Muscle of leg (tissue), 3 donors: ENCODE measurements at regions not wholly inside any gene's neighbourhood (a gene's known extent, or its start where the extent isn't known, plus 50 kb on each side); places are given as distances from the start of the nearest gene placed in this dataset.

Experiments used
- DNase-seq: peaks from one replicate; pipeline ENCODE4 v3.0.0; 2013
- H3K27ac ChIP-seq: one replicate; pipeline ENCODE4 v1.5.1; 2013; ENCODE audit warnings: mild to moderate bottlenecking, low read length, control low read depth
- H3K27me3 ChIP-seq: one replicate; pipeline ENCODE4 v1.6.1; 2013; ENCODE audit warnings: low read length; ENCODE audit not compliant: control insufficient read depth, insufficient read depth
- H3K36me3 ChIP-seq: one replicate; pipeline ENCODE4 v1.6.1; 2013; ENCODE audit warnings: low read length; ENCODE audit not compliant: control insufficient read depth, insufficient read depth
- H3K4me1 ChIP-seq: one replicate; pipeline ENCODE4 v1.6.1; 2013; ENCODE audit warnings: low read length; ENCODE audit not compliant: control insufficient read depth, insufficient read depth
- H3K4me3 ChIP-seq: one replicate; pipeline ENCODE4 v1.5.1; 2013; ENCODE audit warnings: low read length, control low read depth
- H3K9me3 ChIP-seq: replicated peaks from 2 replicates; pipeline ENCODE4 v1.6.1; 2013; ENCODE audit warnings: low read depth, low read length; ENCODE audit not compliant: control insufficient read depth
- WGBS: methylation state at CpG from one replicate; pipeline ENCODE4 v1.1.5; 2013; ENCODE audit warnings: missing lambda C conversion rate; ENCODE audit not compliant: insufficient coverage; 5-methylcytosine and 5-hydroxymethylcytosine counted together

DNA sequence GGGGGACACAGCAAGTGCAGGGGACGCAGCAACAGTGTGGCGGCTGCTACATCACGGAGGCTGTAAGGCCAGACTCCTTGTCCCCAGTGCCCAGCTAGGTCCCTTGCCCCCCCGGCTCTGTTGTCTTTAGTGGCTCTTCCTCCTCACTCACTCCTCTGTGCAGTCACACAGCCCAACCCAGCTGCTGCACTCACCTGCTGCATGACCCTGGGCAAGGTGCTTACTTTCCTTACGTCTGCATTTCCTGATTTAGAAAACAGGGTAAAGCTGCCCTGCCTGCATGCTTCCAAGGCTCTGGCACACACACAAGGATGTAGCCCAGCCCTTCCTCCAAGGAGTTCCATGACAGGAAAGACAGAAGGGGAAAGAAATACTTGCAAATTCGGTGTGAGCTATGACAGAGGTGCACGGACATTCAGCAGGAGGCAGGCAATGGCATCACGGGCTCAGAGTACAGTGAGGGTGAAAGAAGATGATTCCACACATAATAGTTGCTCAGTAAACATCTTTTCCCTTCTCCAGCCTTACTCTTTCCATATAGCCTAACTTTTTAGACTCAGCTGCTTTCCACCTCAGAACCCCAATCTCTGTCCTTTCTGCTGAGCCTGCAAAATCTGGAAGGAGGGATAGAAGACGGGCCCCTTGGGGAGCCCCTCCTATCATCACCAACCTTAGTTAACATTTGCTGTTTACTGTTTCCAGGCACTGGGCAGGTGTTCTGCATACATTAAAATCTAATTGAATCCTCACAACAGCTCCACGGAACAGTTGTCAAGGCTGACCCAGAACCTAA, 150.9 kb downstream of the MRM1 start:
- Histone ChIP-seq H3K9me3 (no peaks in the 10 kb centered on the region), H3K27me3 (peaks cover 4% of the 10 kb centered on the region), H3K4me3 (no peak overlapping the region), H3K27ac (no peak overlapping the region), H3K36me3 (no peaks in the 10 kb centered on the region), H3K4me1 (no peaks in the 10 kb centered on the region)
- DNase-seq, result no peak
- 81% methylated on average over 5 of the region's 10 CpGs for WGBS

- peaks cover 2% of the 10 kb centered on the region for H3K27me3 ChIP-seq
These were observed 154.2 kb downstream of the MRM1 start for GRCh38 chr17:36755586-36755985.

DNA sequence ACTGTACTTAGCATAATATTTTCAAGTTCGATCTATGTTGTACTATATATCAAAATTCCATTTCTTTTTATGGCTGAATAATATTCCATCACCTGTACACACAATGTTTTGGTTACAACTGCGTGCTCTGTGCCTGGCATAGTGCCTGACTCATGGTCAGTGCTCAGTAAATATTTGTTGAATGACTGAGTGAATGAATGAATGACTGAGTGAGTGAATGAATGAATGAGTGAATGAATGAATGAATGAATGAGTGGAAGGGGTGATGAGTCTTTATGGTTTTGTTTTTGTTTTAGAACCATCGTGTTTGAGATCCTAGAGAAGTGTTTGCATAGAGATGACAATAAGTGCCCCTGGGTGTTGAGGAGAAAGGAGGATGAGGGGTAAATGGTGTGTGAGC, 155.3 kb downstream of the MRM1 start:
- no peaks in the 10 kb centered on the region for H3K36me3 ChIP-seq
- H3K9me3 ChIP-seq, result no peaks in the 10 kb centered on the region
- H3K4me1 ChIP-seq, result no peaks in the 10 kb centered on the region
- H3K27ac ChIP-seq, result no peak overlapping the region
- H3K4me3 ChIP-seq, result no peak overlapping the region
- DNase-seq, result no peak
- WGBS, result 80% methylated on average over 2 of the region's 3 CpGs
- H3K27me3 ChIP-seq, result peaks cover 3% of the 10 kb centered on the region

More at GRCh38 chr17:36755586-36755985, 154.2 kb downstream of the MRM1 start:
- Histone ChIP-seq H3K9me3 (no peaks in the 10 kb centered on the region), H3K4me1 (no peaks in the 10 kb centered on the region), H3K4me3 (no peak overlapping the region), H3K36me3 (no peaks in the 10 kb centered on the region), H3K27ac (no peak overlapping the region)
- WGBS, result 45% methylated on average over 9 of the region's 10 CpGs
- no peak for DNase-seq

DNA sequence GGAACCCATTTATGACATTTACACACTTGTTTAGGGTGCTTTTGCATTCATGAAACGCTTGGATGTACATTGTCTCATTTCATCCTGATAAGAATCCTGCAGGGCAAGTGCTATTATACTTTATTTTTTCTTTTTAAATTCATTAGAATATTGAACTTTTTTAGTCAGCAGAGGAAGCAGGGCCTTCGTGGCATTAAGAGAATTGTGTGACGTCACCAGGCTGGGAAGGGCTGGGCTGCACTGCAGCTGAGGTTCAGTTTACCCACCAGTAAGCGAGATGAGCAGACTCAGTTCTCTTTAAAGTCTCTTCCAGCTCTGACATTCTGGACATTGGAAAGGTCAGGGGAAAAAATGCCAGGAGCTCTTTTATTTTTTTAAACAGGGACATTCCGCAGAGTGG, 159.0 kb downstream of the MRM1 start:
- peaks cover 3% of the 10 kb centered on the region for H3K27me3 ChIP-seq
- WGBS, result 45% methylated on average over 3 of the region's 5 CpGs
- H3K4me1 ChIP-seq, result no peaks in the 10 kb centered on the region
- H3K27ac ChIP-seq, result no peak overlapping the region
- no peak overlapping the region for H3K4me3 ChIP-seq
- no peaks in the 10 kb centered on the region for H3K9me3 ChIP-seq
- no peaks in the 10 kb centered on the region for H3K36me3 ChIP-seq
- no peak for DNase-seq

DNA sequence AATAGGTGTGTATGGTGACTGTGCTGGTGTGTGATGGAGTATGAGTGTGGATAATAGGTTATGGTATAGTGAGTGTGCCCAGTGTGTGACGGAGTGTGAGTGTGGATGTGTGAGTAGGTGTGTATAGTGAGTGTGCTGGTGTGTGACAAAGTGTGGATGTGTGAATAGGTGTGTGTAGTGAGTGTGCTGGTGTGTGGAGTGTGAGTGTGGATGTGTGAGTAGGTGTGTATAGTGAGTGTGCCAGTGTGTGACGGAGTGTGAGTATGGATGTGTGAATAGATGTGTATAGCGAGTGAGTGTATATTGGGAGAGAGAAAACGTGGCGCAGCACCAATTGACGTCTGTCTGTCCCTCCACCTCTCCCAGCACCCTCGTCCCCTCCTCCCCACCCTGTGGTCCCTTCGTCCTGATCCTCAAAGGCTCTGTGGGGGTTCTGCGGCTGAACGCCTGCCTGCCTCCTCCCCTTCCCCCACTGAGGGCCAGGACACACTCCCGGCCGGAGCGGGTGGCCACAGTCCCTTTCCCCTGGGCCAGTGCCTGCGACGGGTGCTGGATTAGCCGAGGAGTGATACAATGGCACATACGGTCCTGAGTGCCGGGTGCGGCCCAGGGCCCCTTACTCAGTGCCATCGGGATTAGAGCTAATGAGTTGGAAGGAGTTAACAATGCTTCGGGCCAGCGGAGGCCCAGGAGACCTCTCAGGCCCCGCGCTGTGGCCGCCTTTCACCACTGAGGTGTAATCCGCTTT, 160.0 kb downstream of the MRM1 start:
- Histone ChIP-seq H3K36me3 (no peaks in the 10 kb centered on the region), H3K4me3 (no peak overlapping the region), H3K4me1 (no peaks in the 10 kb centered on the region), H3K27ac (no peak overlapping the region), H3K9me3 (no peaks in the 10 kb centered on the region), H3K27me3 (peaks cover 6% of the 10 kb centered on the region)
- WGBS, result 43% methylated on average over 20 of the region's 26 CpGs
- DNase-seq, result no peak

DNA sequence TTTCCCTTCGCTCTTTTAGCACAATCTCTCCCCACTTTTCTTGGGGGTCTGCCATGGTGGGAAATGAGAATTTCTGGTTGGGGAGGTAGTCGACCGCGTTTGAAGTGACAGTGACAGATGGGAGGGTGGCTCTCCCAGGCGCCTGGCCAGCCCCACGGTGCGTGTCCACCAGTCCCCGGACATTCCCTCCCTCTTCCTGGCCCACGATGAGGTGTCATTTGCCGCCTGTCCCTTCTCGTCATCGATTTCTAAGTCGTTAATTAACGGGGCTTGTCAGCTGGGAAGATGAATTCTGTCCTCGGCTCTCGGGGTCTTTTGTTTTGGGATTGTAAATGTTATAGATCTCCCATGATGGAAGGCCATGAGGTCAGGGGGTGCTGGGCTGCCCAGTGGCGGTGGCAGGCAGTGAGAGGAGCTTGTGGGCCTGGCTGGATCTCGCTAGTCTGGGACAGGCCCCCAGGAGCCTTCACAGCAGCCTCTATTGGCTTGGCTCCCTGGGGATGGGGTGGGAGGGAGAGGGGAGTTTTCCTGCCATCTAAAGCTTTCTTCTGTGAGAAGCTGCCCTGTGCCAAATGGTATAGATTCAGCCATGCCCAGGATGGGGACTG, 164.2 kb downstream of the MRM1 start:
- Histone ChIP-seq H3K27ac (no peak overlapping the region), H3K4me3 (no peak overlapping the region), H3K9me3 (no peaks in the 10 kb centered on the region), H3K4me1 (no peaks in the 10 kb centered on the region), H3K27me3 (peaks cover 24% of the 10 kb centered on the region), H3K36me3 (no peaks in the 10 kb centered on the region)
- DNase-seq, result no peak
- 40% methylated on average over 8 of the region's 18 CpGs for WGBS

GRCh38 chr17:36768394-36768793, 167.0 kb downstream of the MRM1 start:
- Histone ChIP-seq H3K4me1 (no peaks in the 10 kb centered on the region), H3K9me3 (no peaks in the 10 kb centered on the region), H3K27me3 (peaks cover 29% of the 10 kb centered on the region), H3K27ac (no peak overlapping the region), H3K4me3 (no peak overlapping the region), H3K36me3 (no peaks in the 10 kb centered on the region)
- DNase-seq, result no peak
- 17% methylated on average over 5 of the region's 13 CpGs for WGBS

DNA sequence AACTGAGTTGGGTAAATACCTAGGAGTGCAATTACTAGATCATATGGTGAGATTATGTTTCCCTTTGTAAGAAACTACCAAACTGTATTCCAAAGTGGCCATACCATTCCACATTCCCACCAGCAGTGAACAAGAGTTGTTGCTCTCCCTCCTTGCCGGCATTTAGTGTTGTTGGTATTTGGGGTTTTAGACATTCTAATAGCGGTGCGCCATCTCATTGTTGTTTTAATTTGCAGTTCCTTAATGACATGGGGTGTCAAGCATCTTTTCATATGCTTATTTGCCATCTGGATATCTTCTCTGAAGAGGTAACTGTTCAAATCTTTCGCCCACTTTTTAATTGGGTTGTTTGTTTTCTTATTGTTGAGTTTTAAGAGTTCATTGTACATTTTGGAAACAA, 164.2 kb upstream of the LHX1 start:
- H3K27me3 ChIP-seq, result peaks cover 18% of the 10 kb centered on the region

DNA sequence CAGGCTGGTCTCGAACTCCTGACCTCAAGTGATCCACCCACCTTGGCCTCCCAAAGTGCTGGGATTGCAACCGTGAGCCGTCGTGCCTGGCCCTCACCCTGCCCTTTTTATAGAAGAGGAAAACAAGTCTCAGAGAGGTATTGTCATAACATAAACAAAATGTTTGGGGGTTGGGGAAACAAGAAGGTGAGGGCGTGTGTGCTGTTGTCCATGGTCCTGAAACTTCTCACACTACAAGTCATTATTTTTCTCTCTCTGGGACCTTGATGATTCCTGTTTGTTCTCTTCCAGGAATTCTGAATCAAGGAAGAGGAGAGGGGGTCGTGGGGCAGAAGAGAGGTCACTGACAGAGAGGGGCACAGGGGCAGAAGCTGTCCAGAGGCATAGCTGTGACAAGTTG, 160.2 kb upstream of the LHX1 start:
- H3K27me3 ChIP-seq, result no peaks in the 10 kb centered on the region
- WGBS, result 0% methylated on average over 1 of the region's 6 CpGs
- no peak overlapping the region for H3K4me3 ChIP-seq
- no peaks in the 10 kb centered on the region for H3K4me1 ChIP-seq
- H3K36me3 ChIP-seq, result no peaks in the 10 kb centered on the region
- no peaks in the 10 kb centered on the region for H3K9me3 ChIP-seq
- no peak overlapping the region for H3K27ac ChIP-seq
- peak; percentile 10 for DNase-seq

More for the DNA sequence above, 164.2 kb upstream of the LHX1 start:
- no CpG with 5 or more reads among the region's 4 CpGs for WGBS
- DNase-seq, result no peak
- Histone ChIP-seq H3K4me1 (no peaks in the 10 kb centered on the region), H3K4me3 (no peak overlapping the region), H3K36me3 (no peaks in the 10 kb centered on the region), H3K9me3 (no peaks in the 10 kb centered on the region), H3K27ac (no peak overlapping the region)

- Histone ChIP-seq H3K36me3 (no peaks in the 10 kb centered on the region), H3K4me3 (no peak overlapping the region), H3K9me3 (no peaks in the 10 kb centered on the region), H3K27ac (no peak overlapping the region), H3K27me3 (no peaks in the 10 kb centered on the region), H3K4me1 (no peaks in the 10 kb centered on the region)
- WGBS, result 29% methylated on average over 5 of the region's 8 CpGs
- DNase-seq, result no peak
These were observed 158.8 kb upstream of the LHX1 start for GRCh38 chr17:36778448-36778847.
